Central memory CD8-positive, alpha-beta T cell (primary cell): ENCODE measurements at regions not wholly inside any gene's neighbourhood (a gene's known extent, or its start where the extent isn't known, plus 50 kb on each side); places are given as distances from the start of the nearest gene placed in this dataset.

Source experiments
- ATAC-seq: fragments of 150-1000 bp; cut with Tn5 transposase; replicated peaks from 2 replicates; pipeline ENCODE4 v1.10.0; 2022; ENCODE audit warnings: mild to moderate bottlenecking, moderate FRiP score, moderate number of reproducible peaks; ENCODE audit not compliant: poor library complexity, severe bottlenecking; ENCODE audit errors: extremely low read depth
- DNase-seq, 2 donors: peaks; one replicate each; pipeline ENCODE4 v3.0.0; 2021; ENCODE audit warnings: low spot score in 2 of 2
- H3K27ac Mint-ChIP-seq: one replicate; pipeline ENCODE4 v1.8.0; 2022; ENCODE audit warnings: low read depth, mild to moderate bottlenecking, moderate library complexity, mixed read lengths
- H3K27me3 Mint-ChIP-seq: one replicate; pipeline ENCODE4 v1.8.0; 2022; ENCODE audit warnings: mixed read lengths
- H3K36me3 Mint-ChIP-seq: one replicate; pipeline ENCODE4 v1.8.0; 2022; ENCODE audit warnings: mild to moderate bottlenecking, moderate library complexity, mixed read lengths; ENCODE audit not compliant: insufficient read depth
- H3K4me1 Mint-ChIP-seq: one replicate; pipeline ENCODE4 v1.8.0; 2022; ENCODE audit warnings: mixed read lengths
- H3K4me3 Mint-ChIP-seq: one replicate; pipeline ENCODE4 v1.8.0; 2022; ENCODE audit warnings: mild to moderate bottlenecking, moderate library complexity, mixed read lengths
- H3K9me3 Mint-ChIP-seq: one replicate; pipeline ENCODE4 v1.8.0; 2022; ENCODE audit warnings: mixed read lengths

DNA sequence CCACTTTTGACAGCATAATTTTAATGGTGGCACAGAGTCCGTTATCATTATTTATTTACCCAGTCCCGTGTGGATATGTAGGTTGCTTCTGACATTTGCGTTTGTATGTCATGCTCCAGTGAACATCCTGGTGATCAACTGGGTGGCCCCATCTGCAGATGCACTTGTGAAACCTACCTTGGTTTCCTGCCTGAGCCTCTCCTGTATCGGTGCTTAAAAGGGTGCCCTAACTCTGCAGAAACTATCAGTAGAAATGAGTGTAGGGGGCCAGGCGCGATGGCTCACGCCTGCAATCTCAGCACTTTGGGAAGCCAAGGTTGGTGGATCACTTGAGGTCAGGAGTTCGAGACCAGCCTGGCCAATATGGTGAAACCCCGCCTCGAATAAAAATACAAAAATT, 92.1 kb upstream of the IER5L start:
- ATAC-seq, result peak; percentile 92
- H3K4me3 Mint-ChIP-seq, result peak overlapping the region; percentile 74

DNA sequence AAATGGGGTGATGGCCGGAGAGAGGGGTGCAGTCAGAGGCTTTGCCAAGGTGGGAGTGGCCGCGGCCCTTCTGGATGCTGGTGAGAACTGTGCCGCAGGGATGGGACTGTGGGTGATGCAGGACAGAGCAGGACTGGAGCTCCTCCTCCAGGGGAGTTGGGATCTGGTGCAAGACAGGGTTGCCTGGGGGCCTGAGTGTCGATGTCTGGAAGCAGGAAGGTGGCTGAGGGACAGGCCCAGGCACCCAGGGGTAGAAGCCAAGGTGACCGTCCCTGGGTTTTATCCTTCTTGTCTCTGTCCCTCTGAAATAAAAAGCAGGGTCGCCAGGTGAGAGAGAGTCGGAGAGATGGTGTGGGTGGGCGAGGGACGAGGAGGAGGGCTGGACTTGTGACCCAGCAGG, 89.1 kb upstream of the IER5L start:
- DNase-seq (no peak), ATAC-seq (no peak)
- peaks cover 27% of the 10 kb centered on the region for H3K4me1 Mint-ChIP-seq
- H3K4me3 Mint-ChIP-seq, result no peak overlapping the region
- H3K27ac Mint-ChIP-seq, result no peak overlapping the region
- peaks cover 6% of the 10 kb centered on the region for H3K36me3 Mint-ChIP-seq
- H3K9me3 Mint-ChIP-seq, result no peaks in the 10 kb centered on the region
- H3K27me3 Mint-ChIP-seq, result peaks cover 15% of the 10 kb centered on the region

More for the DNA sequence above, 92.1 kb upstream of the IER5L start:
- peaks cover 38% of the 10 kb centered on the region for H3K4me1 Mint-ChIP-seq
- H3K36me3 Mint-ChIP-seq, result peaks cover 6% of the 10 kb centered on the region
- H3K27ac Mint-ChIP-seq, result peak overlapping the region; percentile 84
- H3K9me3 Mint-ChIP-seq, result no peaks in the 10 kb centered on the region
- DNase-seq, result peak in 1 of 2 donors; percentile 21
- H3K27me3 Mint-ChIP-seq, result peaks cover 3% of the 10 kb centered on the region

DNA sequence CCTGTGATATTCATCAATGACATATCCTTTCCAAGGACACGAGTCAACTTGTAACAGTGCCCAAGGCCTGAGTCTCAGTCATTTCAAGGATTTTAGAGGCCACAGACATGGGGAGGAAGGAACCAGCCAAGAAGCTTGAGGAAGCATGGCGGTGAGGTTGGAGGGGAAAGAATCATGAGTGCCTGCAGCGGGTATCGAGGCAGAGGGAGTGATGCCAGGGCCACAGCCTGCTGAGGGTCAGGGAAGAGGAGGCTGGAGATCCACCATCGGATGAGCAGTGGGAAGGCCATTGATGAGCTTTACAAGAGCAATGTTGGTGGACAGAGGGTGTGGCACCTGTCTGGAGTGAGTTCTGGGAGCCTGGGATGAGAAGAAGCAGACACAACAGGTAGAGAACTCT, 88.5 kb upstream of the IER5L start:
- peaks cover 21% of the 10 kb centered on the region for H3K4me1 Mint-ChIP-seq
- peaks cover 21% of the 10 kb centered on the region for H3K27me3 Mint-ChIP-seq
- DNase-seq (no peak), ATAC-seq (no peak)
- H3K9me3 Mint-ChIP-seq, result no peaks in the 10 kb centered on the region
- peak overlapping the region; percentile 50 for H3K27ac Mint-ChIP-seq
- H3K4me3 Mint-ChIP-seq, result no peak overlapping the region
- H3K36me3 Mint-ChIP-seq, result peaks cover 5% of the 10 kb centered on the region

DNA sequence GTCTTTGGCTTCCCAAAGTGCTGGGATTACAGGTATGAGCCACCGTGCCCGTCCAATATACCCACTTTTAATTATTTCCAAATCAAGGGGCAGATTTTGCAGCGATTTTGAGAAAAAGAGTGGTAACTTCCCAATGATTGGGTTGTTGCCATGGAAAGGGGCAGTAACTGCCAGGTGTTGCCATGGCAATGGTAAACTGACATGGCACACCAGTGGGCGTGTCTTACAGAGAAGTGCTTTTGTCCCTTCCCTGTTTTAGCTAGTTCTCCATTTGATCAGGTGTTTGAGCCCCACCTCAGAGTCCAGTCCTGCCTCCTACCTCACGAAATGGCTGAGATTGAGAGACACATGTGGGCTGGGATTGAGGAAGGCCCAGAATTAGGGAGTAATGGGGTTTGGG, 86.3 kb upstream of the IER5L start:
- DNase-seq, result no peak
- H3K36me3 Mint-ChIP-seq, result peaks cover 6% of the 10 kb centered on the region

DNA sequence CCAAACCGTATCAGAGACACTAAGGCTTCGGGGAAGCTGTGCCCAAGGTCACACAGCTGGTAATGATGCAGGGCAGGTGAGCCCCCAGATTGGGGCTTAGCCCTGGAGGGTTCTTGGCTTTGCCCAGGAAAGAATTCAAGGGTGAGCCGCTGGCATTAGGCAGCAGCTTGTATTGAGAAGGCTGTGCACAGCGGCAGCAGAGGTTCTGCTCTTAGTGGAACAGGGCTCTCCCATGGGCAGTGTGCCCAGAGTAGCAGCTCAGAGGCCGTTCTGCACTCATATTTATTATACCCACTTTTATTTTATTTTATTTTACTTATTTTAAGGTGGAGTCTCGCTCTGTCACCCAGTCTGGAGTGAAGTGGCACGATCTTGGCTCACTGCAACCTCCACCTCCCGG, 85.8 kb upstream of the IER5L start:
- no peak for DNase-seq
- Mint-ChIP-seq H3K4me1 (peaks cover 20% of the 10 kb centered on the region), H3K4me3 (no peak overlapping the region), H3K9me3 (no peaks in the 10 kb centered on the region), H3K27ac (no peak overlapping the region), H3K27me3 (peaks cover 47% of the 10 kb centered on the region), H3K36me3 (peaks cover 8% of the 10 kb centered on the region)
- no peak for ATAC-seq

More for the DNA sequence above, 86.3 kb upstream of the IER5L start:
- peaks cover 17% of the 10 kb centered on the region for H3K4me1 Mint-ChIP-seq
- H3K27me3 Mint-ChIP-seq, result peaks cover 42% of the 10 kb centered on the region
- no peak overlapping the region for H3K4me3 Mint-ChIP-seq
- H3K27ac Mint-ChIP-seq, result no peak overlapping the region
- no peaks in the 10 kb centered on the region for H3K9me3 Mint-ChIP-seq
- ATAC-seq, result no peak

DNA sequence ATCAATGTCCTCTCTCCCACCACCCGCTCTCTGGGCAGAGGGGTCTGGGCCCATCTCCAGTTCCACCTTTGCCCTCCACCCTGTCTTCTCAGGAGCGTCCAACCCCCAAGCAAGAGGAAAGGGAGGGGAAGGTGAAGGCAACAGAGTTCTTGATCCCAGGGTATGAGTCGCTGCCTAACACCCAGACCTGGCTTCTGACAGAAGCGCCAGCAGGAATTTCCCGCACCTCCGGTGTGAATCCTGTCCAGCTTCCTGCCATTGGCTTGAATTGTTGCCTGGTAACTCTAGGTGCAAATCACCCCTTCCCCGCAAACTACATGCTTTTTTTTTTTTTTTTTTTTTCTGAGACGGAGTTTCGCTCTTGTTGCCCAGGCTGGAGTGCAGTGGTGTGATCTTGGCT, 84.2 kb upstream of the IER5L start:
- Mint-ChIP-seq H3K27me3 (peaks cover 47% of the 10 kb centered on the region), H3K27ac (no peak overlapping the region), H3K36me3 (peaks cover 12% of the 10 kb centered on the region), H3K4me3 (no peak overlapping the region), H3K9me3 (no peaks in the 10 kb centered on the region), H3K4me1 (peaks cover 22% of the 10 kb centered on the region)
- DNase-seq (no peak), ATAC-seq (no peak)

DNA sequence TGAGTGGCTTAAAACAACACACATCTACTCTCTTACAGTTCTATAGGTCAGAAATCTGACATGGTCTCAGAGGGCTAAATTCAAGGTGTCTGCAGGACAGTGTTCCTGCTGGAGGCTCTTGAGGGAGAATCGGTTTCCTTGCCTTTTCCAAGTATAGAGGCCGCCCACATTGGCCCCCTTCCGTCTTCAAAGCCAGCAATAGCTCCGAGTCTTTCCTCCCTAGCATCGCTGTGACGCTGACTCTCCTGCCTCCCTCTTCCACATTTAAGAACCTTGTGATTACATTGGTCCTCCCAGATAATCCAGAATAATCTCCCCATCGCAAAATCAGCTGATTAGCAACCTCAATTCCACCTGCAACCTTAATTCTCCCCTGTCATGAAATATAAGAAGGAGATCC, 81.3 kb upstream of the IER5L start:
- H3K4me3 Mint-ChIP-seq, result peak overlapping the region; percentile 77
- H3K4me1 Mint-ChIP-seq, result peaks cover 22% of the 10 kb centered on the region
- H3K9me3 Mint-ChIP-seq, result no peaks in the 10 kb centered on the region
- no peak for DNase-seq
- peaks cover 12% of the 10 kb centered on the region for H3K36me3 Mint-ChIP-seq
- no peak for ATAC-seq
- H3K27me3 Mint-ChIP-seq, result peaks cover 48% of the 10 kb centered on the region
- peak overlapping the region; percentile 27 for H3K27ac Mint-ChIP-seq

DNA sequence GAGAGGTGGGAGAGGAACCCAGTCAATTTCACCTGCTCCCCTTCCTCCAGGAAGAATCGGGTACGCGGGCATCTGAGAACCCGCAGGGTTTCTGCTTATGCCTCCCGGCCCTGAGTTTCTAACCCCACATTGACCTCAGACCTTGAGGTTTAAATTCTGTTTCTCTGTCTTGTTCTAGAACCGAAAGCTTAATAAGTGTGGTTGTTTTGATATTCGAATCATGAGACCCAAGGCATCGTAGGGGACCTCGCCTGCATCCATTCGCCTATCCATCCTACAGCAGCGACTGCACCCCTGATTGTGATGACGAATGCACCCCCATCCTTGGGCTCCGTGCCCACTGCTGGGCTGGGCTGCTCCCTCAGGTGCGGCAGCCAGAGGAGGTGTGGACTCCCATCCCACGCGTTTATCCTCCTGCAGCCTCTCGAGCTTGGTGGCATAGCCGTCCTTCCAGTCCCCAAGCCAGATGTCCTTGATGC, 80.8 kb upstream of the IER5L start:
- Mint-ChIP-seq H3K27ac (peak overlapping the region; percentile 27), H3K9me3 (no peaks in the 10 kb centered on the region), H3K4me3 (peak overlapping the region; percentile 77), H3K4me1 (peaks cover 22% of the 10 kb centered on the region), H3K36me3 (peaks cover 12% of the 10 kb centered on the region), H3K27me3 (peaks cover 53% of the 10 kb centered on the region)
- ATAC-seq (peak; percentile 65), DNase-seq (no peak)

DNA sequence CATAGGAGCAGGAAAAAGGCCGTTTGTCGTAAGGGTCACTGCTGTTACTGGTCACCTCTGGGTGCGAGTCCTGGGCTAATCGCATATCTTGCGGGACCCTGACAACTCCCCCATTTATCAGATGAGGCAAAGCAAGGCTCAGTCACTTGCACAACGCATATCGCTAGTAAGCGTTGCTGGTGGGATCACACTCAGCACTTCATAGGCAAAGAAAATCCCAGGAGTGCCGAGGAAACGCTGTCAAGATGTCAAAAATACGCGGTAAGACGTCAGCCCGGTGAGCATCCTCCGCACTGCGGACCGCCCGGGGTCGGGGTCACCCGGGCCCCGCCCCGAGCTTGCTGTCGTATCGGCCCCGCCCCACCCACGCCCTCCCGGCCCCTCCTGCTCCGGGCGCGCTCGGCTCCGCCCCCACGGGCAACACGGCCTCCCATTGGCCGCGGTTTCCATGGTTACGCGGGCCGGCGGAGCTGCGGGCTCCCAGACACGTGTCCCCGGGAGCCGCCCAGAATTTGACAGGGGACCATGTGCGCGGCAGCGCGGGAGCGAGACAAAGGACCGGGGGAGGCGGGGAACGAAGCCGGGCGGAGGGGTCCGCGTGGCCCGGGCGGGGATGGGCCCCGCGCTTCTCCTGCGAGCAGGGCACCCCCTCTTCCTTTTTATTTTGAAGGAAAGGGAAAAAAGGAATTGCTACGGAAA, 80.2 kb upstream of the IER5L start:
- Mint-ChIP-seq H3K4me3 (peak overlapping the region; percentile 77), H3K9me3 (no peaks in the 10 kb centered on the region), H3K36me3 (peaks cover 12% of the 10 kb centered on the region), H3K27ac (no peak overlapping the region), H3K27me3 (peaks cover 52% of the 10 kb centered on the region), H3K4me1 (peaks cover 22% of the 10 kb centered on the region)
- ATAC-seq (peak; percentile 89), DNase-seq (peak; percentile 69 to 76)

DNA sequence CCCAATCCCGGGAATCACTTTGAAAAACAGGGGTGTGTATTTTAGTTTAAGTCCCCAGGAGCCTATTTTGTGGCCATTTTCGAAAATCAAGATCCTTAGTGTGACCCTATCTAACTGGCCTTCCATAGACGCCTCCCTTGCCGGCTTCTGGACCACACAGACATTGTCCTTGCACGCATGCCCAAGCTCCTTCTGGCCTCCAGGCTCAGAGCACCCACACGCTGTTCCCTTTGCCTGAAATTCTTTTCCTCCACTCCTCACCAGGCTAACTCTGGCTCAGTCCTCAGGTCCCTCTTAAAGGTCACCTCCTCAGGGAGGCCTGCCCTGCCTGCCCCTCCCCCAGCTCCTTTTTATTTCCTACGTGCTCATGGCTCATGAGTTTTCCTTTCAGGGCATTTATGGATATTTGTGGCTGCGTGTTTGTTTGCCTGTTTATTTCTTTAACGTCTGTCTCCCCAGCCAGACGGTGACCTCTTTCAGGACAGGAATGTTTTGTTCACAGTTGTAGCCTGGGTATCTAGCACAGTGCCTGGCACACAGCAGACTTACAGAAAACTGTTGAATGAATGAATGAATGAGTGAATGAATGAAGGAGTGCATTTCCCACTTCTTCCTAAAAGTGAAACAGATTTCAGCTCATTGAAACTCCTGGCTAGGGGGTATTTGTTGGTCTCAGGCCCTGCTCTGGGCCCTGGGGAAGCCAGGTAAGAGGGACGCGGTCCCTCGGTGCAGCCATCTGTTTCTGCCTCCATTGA, 79.1 kb upstream of the IER5L start:
- peaks cover 41% of the 10 kb centered on the region for H3K27me3 Mint-ChIP-seq
- ATAC-seq (no peak), DNase-seq (no peak)
- no peaks in the 10 kb centered on the region for H3K9me3 Mint-ChIP-seq
- no peak overlapping the region for H3K27ac Mint-ChIP-seq
- H3K4me1 Mint-ChIP-seq, result peaks cover 22% of the 10 kb centered on the region
- no peak overlapping the region for H3K4me3 Mint-ChIP-seq
- peaks cover 10% of the 10 kb centered on the region for H3K36me3 Mint-ChIP-seq

DNA sequence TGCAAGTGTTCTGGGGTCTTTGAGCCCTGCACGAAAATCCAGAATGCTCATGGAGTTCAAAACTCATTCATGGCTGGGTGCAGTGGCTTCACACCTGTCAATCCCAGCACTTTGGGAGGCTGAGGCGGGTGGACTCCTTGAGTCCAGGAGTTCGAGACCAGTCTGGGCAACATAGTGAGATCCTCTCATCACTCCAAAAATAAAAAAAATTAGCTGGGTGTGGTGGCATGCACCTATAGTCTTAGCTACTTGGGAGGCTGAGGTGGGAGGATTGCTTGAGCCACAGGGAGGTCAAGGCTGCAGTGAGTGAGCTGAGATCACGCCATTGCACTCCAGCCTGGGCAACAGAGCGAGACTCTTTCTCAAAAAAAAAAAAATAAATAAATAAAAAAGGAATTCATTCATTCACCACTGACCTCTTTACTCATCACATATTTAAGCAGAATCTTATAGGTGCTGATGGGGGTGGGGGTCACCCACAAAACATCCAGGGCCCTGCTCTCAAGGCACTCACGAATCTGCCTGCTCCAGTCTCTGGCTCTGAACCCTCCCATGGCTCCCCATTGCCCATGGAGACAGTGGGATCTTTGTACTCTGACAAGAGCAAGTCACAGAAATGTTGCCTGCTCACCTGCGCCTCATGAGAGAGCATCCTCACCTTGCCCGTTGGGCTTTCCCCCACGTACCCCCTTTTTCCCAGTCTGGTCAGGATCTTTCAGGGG, 76.7 kb upstream of the IER5L start:
- H3K36me3 Mint-ChIP-seq, result peaks cover 7% of the 10 kb centered on the region
- peaks cover 16% of the 10 kb centered on the region for H3K27me3 Mint-ChIP-seq
- ATAC-seq, result no peak

DNA sequence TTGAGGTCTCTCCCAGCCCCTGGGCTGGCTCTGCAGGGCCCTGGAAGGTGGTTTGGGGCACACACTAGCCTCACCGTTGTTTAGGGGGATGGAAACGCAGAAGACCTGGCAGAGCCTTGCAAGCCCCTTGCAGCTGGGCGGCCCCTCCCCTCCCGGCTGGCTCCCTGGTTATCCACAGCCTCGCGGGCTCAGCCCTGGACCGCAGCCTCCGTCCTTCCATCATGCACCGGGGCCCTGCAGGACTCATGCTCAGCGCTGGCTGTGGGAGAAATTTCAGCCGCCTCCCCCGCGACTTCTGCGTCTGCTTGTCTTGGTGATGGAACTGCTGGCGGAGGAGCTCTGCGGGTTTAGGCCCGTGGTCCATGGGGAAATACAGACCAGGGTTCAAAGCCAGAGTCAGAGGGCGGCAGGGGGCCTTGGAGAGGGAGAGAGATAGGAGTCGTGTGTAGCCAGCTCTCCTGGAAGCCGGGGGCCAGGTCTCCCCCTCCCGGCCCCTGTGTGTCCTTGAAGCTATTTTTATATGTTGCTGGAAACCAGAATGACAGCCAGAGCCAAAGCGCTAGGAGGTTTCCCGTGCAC, 75.8 kb upstream of the IER5L start:
- peaks cover 8% of the 10 kb centered on the region for H3K27me3 Mint-ChIP-seq
- no peak overlapping the region for H3K27ac Mint-ChIP-seq
- DNase-seq (no peak), ATAC-seq (no peak)
- peaks cover 10% of the 10 kb centered on the region for H3K4me1 Mint-ChIP-seq
- no peaks in the 10 kb centered on the region for H3K9me3 Mint-ChIP-seq
- H3K4me3 Mint-ChIP-seq, result no peak overlapping the region
- peaks cover 4% of the 10 kb centered on the region for H3K36me3 Mint-ChIP-seq

More for the DNA sequence above, 76.7 kb upstream of the IER5L start:
- no peak for DNase-seq
- H3K4me3 Mint-ChIP-seq, result no peak overlapping the region
- no peaks in the 10 kb centered on the region for H3K9me3 Mint-ChIP-seq
- peaks cover 19% of the 10 kb centered on the region for H3K4me1 Mint-ChIP-seq
- no peak overlapping the region for H3K27ac Mint-ChIP-seq
